ENCODE measurements at regions not wholly inside any gene's neighbourhood (a gene's known extent, or its start where the extent isn't known, plus 50 kb on each side); places are given as distances from the start of the nearest gene placed in this dataset.
"Not testable (repeated sequence)": the region's sequence is repeated elsewhere in the genome, so short reads cannot be mapped to it uniquely, and the experiment has no call there.

- DNase-seq = no peak
Observed at GRCh38 chr5:159657298-159657697, 259.0 kb upstream of the ADRA1B start.

DNA sequence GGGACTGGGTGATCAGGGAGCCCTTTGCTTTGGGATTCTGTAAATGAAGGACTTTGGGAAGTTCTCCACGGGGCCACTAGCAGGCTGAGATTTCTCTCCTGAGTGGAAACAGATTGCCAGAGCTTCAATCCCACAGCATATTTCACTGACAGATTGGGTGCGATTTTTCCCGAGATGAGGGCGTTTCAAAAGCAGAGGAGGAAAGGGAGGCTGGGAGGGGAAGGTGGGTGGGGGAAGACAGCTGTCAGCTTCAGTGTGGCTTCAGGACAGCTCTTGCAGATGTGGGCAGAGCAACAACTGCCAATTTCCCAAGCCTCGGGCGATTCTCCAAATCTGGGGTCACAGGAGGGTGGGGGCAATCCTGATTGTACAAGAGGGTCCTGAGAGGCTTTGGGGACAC, 258.5 kb upstream of the ADRA1B start:
- DNase-seq = peak; percentile 48

- no peak for DNase-seq
Observed at GRCh38 chr5:159658266-159658925, 257.9 kb upstream of the ADRA1B start.

DNA sequence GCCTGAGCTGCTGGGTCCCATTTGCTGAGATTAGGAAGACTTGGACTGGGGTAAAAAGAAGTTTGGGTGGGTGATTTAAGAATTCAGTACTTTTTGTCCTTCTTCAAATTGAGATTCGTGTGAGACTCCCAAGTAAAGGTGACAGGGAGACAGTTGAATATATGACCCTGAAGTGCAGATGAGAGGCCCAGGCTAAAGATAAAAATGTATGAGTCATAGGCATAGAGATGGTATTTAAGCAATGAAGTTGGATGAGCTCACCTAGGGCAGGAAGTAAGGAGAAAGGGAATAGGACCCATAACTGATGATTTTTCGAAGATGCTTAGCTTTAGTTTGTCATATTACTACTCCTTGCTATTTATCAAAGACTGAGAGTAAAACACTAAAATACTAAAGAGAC, 255.9 kb upstream of the ADRA1B start:
- no peak for DNase-seq

- no peak for DNase-seq
Observed at GRCh38 chr5:159663986-159664385, 252.3 kb upstream of the ADRA1B start.

DNA sequence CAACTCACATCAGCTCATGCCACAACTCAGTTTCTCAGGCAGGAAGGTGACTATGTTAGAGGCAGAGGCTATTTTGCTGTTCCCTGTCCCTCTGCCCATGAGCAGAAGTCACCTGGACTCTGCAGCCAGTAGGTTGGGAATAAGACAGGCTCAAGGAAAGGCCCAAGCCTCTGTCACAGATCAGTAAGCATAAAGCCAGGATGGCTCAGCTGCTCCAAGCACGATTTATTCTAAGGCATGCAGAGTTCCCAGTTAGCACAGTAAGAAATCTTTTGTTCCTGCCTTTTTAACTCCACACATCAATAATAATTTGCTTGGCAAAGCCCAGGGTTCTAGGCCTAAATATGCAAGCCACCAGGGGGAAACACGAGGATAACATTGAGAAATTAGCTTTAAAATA, 249.0 kb upstream of the ADRA1B start:
- no peak for DNase-seq

- no peak for DNase-seq
Observed at GRCh38 chr5:159668556-159668955, 247.7 kb upstream of the ADRA1B start.

- no peak for DNase-seq
Observed at GRCh38 chr5:159669559-159669958, 246.7 kb upstream of the ADRA1B start.

DNA sequence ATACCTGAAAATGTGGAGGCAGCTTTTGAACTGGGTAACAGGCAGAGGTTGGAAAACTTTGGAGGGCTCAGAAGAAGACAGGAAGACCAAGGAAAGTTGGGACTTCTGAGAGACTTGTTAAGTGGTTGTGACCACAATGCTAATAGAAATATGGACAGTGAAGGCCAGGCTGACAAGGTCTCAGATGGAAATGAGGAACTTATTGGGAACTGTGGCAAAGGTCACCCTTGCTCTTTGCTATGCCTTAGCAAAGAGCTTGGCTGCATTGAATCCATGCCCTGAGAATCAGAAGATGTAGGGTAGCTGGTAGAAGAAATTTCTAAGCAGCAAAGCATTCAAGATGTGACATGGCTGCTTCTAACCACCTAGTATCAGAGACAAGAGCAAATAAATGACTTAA, 244.4 kb upstream of the ADRA1B start:
- DNase-seq = no peak

- no peak for DNase-seq
Observed at GRCh38 chr5:159673538-159673937, 242.7 kb upstream of the ADRA1B start.

GRCh38 chr5:159678657-159679392, 237.5 kb upstream of the ADRA1B start:
- DNase-seq = no peak

GRCh38 chr5:159680095-159680494, 236.2 kb upstream of the ADRA1B start:
- DNase-seq = no peak

DNA sequence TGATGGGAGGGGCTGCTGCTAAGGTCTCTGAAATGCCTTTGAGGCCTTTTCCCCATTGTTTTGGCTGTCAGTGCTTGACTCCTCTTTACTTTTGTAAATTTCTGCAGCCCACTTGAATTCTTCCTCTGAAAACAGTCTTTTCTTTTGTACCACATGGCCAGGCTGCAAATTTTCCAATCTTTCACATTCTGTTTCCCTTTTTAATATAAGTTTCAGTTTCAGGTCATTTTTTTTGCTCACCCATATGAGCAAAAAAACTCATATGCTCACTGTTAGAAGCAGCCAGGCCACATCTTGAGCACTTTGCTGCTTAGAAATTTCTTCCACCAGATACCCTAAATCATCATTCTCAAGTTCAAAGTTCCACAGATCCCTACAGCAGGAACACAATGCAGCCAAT, 234.6 kb upstream of the ADRA1B start:
- no peak for DNase-seq

DNA sequence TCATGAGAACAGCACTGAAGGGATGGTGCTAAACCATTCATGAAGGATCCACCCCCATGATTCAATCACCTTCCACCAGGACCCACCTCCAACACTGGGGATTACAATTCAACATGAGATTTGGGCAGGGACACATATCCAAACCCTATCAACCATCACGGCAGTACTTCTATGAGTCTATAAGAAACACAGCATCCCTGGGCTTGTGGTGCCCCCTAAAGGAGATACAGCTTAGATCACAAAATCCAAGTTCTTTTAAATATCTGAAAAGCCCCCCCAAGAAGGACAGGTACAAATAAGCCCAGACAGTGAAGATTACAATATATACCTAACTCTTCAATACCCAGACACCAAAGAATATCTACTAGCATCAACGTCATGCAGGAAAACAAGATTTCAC, 233.7 kb upstream of the ADRA1B start:
- DNase-seq = peak; percentile 1

DNA sequence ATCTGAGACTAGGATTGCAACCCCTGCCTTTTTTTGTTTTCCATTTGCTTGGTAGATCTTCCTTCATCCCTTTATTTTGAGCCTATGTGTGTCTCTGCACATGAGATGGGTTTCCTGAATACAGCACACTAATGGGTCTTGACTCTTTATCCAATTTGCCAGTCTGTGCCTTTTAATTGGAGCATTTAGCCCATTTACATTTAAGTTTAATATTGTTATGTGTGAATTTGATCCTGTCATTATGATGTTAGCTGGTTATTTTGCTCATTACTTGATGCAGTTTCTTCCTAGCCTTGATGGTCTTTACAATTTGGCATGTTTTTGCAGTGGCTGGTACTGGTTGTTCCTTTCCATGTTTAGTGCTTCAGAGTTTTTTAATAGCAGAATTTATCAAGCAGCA, 228.4 kb upstream of the ADRA1B start:
- DNase-seq = not testable (repeated sequence)

DNA sequence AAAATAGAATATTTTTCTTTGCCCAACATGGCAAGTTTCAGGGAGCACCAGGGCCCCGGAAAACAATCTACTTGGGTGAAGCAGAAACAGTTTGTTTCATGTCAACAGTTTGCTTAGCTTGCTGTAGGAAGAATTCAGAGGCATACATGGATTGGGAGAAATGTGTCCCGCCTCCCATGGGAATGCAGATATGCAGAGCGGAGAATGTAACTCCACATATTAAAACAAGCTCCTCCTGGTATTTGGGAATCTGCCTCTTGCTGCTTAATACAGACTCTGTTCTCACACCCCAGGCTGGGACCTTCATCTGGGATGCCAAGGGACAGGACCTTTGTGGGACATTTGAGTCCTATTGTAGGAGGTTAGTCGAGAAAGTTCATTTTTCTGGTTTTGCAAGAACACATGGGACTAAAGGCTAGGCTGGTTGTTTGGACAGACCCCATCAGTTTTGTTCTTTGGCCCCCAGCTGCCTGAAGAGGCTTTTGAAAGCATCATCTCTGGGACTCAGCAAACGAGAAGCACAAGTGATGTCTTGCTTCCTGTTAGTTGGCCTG, 220.5 kb upstream of the ADRA1B start:
- no peak for DNase-seq

DNA sequence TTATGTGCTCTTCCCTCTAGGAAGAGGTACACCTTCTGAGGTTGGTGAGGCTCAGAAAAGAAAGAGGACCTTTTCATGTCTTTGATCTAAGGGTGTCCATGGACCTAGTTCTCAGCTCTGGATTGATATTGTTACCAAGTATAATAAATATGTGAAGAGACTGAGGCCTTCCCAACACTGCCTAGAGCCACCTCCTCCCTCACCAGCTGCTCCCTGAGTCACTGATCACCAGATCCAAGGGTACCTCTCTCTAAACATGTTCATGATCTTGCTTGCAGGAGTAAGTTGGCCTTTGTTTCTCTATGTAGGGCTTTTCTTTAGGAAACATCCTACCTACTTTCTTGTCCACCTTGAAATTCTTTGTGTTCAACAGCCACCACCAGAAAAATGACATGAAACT, 218.8 kb upstream of the ADRA1B start:
- no peak for DNase-seq

DNA sequence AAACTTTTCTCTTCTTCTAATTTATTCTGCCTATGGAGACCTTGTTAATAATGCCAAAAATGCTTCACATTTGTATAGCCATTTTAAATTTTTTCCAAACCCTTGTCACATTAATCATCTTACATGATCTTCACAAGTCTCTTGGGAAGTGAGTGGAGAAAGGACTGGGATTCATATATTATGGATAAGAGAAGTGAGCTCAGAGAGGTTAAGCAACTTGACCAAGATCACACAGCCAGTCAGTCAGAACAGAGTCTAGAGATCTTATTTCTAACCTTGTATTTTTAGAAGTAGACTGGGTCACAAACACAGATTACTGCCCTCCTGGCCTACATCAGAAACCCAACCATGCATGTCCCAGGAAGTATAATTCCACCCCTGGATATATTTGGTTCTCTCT, 218.0 kb upstream of the ADRA1B start:
- no peak for DNase-seq

DNA sequence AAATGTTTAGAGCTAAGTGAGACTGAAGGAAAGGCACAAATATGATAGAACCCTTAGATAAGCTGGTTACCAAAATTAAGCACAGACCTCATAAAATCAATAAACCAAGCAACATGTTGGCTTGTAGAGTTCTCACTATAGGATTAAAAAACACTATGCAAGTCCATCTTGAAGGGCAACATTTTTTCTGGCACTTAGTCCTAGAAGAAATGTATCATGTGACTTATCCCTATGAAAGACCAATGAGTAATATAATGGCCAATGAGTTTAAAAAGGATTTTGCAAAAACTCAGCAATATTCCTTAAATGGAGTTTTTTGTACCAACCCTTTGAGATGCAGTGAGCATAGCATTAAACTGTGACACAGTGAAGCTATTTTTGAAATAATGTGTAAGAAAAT, 216.3 kb upstream of the ADRA1B start:
- DNase-seq = no peak

- DNase-seq = no peak
Observed at GRCh38 chr5:159702301-159702700, 214.0 kb upstream of the ADRA1B start.

DNA sequence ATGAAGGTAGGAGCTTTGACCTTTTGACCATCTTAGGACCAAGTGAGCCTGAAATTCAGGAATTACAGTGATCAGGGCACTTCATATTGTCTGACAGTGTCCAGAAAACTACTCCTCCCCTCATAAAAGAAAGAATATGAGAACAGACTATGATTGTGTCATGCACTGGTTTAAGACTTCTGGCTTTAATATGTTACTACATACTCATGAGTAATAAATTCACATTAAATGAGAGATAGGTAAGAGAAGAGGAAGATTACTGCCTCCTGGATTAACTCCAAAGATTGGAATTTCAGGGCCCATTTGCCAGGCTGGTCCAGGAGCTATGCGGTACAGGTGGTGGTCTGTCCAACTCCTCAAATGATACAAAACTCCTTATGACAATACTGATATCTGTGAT, 213.5 kb upstream of the ADRA1B start:
- DNase-seq = no peak

DNA sequence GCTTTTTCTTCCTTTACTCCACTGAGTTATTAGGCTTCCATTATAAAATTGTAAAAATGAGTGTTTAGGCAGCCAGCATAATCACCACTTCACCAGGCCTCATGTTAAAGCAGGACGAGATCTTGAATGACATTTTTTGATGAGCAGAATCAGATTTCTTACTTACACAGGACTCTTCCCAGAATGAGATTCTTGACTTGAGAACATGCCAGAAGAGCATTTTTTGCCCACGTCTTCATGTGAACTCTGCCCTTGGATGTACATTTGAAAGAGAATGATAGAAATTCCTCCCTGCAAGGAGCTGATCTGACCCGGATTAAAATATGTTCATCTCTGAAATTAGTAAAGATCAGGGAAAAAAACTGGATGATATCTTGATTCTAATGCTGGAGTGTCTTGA, 212.1 kb upstream of the ADRA1B start:
- DNase-seq = no peak

GRCh38 chr5:159705948-159706347, 210.3 kb upstream of the ADRA1B start:
- no peak for DNase-seq

DNA sequence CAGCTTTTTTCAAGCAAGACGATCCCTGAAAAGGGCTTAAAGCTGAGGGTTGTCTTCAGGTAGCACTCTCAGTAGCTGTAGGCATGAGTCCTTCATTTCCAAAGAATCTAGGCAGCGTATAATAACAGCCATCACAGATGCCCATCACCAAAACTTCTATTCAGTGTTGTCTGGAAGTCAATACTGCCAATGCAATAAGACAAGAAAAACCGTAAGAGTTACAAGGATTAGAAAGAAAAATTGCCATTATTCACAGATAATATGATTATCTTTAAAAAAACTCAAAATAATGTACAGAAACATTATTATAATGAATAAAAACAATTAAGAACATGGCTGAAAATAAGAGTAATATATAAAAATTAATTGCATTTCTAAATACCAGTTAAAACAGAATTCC, 208.2 kb upstream of the ADRA1B start:
- no peak for DNase-seq

GRCh38 chr5:159712672-159713071, 203.6 kb upstream of the ADRA1B start:
- DNase-seq = no peak

Measured in NCI-H1694 (cell line).